ENCODE measurements at regions not wholly inside any gene's neighbourhood (a gene's known extent, or its start where the extent isn't known, plus 50 kb on each side); places are given as distances from the start of the nearest gene placed in this dataset.

DNA sequence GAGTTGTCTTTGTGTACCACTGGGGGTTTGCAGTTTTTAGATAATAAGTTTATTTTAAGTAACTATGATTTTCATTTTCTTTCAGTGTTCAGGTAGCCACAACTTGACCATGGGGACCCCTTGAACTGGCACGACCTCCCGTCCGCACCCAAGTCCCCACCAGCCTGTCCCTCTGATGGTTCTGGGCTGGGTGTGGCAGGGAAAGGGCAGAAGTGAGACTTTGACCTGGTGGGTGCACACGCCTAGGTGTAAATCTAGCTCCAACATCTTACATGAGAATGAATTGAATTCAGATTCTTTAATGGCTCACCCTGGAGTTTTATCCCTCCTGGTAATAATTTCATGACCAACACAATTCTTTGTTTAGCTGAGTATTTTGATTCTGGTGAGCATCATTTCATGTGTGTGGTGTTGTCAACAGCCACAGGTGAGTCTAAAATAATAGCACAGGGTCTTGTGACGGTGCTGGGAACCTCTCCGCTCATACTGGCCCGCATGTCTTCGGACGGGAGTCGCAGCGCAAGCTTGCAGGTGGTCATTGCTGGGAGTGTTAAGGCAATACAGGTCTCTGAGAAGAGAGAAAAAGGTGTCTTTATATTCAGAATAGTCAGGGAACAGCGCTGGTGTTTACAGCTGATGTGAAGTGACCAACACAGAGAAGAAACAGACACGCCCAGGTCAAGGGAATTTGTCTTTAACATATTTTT is 50.8 kb upstream of the POFUT2 start:
- DNase-seq (ENCODE audit: low read depth), result no peak

- DNase-seq (ENCODE audit: low read depth), result no peak
Observed at GRCh38 chr21:45339421-45340402, 52.0 kb upstream of the POFUT2 start.

GRCh38 chr21:45340515-45340914 is 52.8 kb upstream of the POFUT2 start:
- no peak for DNase-seq (ENCODE audit: low read depth)

DNA sequence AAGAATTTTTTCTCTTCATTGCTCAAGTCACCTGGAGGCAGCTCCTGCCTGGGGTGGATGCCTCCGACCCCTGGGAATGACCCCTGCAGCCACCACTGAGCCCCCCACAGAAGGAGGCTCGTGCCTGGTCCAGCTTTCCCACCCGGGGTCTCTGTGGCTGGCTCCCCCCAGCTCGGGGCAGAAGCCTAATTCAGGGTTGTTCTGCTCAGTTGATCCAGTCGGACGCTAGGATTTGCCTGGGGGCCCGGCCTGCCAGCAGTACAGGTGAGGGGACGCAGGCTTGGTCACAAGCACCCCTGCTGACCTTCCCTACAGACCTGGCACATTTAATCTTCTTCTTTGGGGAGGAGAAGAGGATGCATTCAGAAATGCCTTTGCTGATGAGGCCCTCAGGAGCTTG is 53.6 kb upstream of the POFUT2 start:
- DNase-seq (ENCODE audit: low read depth), result no peak

- peak; percentile 31 for DNase-seq (ENCODE audit: low read depth)
Observed at GRCh38 chr21:45341779-45342178, 54.1 kb upstream of the POFUT2 start.

GRCh38 chr21:45343891-45344290 is 56.2 kb upstream of the POFUT2 start:
- no peak for DNase-seq (ENCODE audit: low read depth)

DNA sequence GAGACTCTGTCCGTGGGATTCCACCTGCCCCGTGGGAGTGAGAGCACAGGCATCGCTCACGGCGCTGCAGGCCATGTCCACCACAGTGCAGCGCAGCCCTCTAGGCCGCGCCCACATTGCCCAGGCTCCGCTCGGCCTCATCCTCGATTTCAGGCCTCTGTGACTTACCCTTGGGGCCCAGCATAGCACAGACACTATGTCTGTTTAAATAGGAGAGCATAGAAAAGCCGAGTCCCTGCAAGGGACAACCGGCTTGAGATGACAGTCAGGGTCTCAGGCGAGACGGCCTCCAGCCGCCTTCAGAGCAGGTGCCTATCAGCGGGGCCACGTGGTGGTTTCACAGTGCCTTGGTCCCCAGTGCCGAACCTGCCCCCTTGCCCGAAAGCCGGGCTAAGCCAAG is 56.9 kb upstream of the POFUT2 start:
- no peak for DNase-seq (ENCODE audit: low read depth)

GRCh38 chr21:45347048-45347711 is 57.8 kb upstream of the COL18A1 start:
- DNase-seq (ENCODE audit: low read depth), result no peak

DNA sequence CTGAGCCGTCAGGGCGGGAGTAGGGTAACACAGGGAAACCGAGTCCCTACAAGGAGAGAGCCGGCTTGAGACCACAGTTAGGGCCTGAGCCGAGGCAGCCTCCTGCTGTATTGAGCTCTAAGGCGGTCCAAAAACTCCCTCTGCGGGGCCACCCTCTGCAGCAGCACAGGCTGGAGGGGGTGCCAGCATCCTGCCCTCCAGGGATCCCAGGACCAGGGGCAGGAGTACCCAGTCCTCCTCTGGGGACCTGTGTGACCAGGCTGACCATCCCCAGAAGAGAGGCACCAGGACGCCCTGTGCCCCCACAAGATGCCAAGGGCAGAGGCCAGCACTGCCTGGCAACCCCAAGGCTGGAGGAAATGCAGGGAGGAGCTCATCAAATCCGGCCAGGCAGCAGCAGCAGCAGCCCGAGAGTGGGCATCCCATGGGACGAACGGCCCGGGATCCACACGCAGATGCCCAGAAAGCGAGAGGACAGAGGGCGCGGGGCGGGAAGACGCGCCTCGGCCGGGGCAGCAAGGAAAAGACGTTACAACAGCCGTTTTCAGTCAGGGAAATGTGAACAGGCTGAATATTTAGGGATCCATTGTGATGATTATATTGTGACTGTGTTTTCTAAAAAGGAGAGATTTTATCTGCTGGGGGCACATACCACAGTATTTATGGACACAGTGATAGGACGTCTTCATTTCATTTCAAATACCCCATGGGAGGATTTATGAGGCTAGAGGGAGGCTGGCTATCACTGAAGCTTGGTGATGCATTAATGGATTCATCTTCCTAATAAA is 57.1 kb upstream of the COL18A1 start:
- no peak for DNase-seq (ENCODE audit: low read depth)

GRCh38 chr21:45348591-45349327 is 56.2 kb upstream of the COL18A1 start:
- DNase-seq (ENCODE audit: low read depth), result no peak

GRCh38 chr21:45350206-45350854 is 54.6 kb upstream of the COL18A1 start:
- DNase-seq (ENCODE audit: low read depth), result no peak

- no peak for DNase-seq (ENCODE audit: low read depth)
Observed at GRCh38 chr21:45351061-45351460, 53.9 kb upstream of the COL18A1 start.

- DNase-seq (ENCODE audit: low read depth), result no peak
Observed at GRCh38 chr21:45351526-45352275, 53.3 kb upstream of the COL18A1 start.

DNA sequence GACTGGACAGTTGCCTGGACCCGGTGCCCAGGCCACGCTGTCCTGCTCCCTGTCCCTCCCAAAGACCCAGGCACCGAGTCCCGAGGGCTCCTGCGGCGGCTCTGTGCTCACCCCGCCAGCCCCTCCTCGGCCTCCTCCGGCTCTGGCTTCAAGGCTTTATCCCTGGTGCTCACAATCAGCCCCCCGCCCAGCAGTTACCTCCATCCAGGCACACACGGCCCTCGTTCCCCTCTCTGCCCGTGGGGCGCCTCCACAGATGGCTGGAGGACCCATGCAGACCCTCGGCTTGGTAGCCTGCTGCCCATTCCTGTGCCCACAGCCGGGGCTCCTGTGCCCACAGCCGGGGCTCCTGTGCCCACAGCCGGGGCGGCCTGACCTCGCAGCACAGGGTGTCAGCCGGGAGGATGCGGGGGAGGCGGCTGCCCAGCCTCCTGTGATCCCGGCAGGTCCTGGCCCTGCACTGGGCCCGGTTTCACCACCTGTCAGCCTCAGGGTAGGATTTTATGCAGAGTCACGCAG is 52.3 kb upstream of the COL18A1 start:
- no peak for DNase-seq (ENCODE audit: low read depth)

DNA sequence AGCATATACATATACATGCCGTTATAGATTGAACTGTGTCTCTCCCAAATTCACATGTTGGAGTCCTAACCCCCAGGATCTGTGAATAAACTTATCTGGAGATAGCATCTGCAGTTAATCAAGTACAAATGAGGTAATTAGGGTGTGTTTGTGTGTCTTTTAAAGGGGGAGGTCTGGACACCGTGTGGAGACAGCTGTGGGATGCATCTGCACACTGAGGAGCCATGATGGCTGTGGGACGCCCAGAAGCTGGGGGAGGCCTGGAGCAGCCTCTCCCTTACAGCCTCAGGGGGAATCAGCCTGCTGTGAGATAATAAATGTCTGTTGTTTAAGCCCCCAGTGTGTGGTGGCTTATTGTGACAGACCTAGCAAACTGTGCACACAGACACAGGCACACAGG is 51.8 kb upstream of the COL18A1 start:
- DNase-seq (ENCODE audit: low read depth), result no peak

DNA sequence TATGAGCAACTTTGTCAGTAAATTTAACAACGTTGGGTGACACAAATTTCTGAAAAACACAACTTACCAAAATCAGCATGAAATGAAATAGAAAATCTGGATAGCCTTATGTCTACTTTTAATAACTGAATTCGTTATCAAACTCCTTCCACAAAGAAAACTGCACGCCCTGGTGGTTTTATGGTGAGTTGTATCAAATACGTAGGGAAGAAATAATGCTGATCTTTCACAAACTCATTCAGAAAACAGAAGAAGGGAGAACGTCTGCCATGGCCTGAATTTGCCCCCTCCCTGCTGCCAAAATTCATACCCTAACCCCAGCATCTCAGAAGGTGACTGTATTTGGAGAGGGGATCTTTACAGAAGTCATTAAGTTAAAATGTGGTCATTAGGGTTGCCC is 50.0 kb upstream of the COL18A1 start:
- DNase-seq (ENCODE audit: low read depth), result no peak

Measured in iris pigment epithelial cell (primary cell).